Suppressor macrophage (primary cell): ENCODE measurements at regions not wholly inside any gene's neighbourhood (a gene's known extent, or its start where the extent isn't known, plus 50 kb on each side); places are given as distances from the start of the nearest gene placed in this dataset.
"Not testable (repeated sequence)": the region's sequence is repeated elsewhere in the genome, so short reads cannot be mapped to it uniquely, and the experiment has no call there.

Source experiments
- DNase-seq, 4 experiments: peaks; one replicate each; pipeline ENCODE4 v3.0.0-alpha.2; 2020 to 2022

DNA sequence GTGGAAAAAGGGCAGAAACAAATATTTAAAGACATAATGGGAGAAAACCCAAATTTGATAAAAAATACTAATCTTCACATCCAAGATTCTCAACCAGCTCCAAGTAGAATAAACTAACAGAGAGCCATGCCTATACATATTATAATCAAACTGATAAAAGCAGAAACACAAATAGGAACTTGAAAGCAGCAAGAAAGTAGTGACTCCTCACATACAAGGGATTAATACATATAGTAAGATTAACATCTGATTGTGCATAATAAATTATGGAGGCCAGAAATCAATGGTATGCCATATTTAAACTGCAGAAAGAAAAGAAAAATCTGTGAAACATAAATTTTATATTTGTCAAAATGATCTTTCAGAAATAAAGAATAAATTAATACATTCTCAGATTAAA, 454.3 kb upstream of the PCDH10 start:
- DNase-seq = no peak

DNA sequence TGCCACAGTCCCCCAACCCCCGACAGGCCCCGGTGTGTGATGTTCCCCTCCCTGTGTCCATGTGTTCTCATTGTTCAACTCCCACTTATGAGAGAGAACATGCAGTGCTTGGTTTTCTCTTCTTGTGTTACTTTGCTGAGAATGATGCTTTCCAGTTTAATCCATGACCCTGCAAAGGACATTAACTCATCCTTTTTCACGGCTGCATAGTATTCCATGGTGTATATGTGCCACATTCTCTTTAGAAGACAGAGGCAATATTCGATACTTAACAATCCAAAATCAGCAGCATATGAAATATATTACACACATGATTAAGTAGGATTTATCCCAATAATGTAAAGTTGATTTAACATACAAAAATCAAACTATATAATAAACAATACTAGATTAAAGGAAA, 451.6 kb upstream of the PCDH10 start:
- not testable (repeated sequence) for DNase-seq

DNA sequence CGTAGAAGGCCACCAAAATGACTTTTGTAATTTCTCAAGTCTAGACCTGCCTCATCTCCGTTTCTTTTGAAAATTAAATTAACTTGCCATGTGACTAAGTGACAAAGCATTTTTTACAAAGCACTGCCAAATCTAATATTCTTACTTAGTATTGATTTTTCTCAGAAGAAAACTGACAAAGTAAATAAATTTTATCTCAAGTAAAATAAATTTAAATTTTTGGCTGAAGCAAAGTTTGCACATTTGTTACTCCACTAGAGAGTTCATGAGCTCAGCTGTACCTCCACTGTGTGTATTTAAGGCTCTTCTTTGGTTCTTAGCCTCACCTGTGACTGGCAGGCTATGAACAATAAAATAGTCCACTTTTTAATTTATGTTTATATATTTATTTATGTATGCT, 441.1 kb upstream of the PCDH10 start:
- no peak for DNase-seq

DNA sequence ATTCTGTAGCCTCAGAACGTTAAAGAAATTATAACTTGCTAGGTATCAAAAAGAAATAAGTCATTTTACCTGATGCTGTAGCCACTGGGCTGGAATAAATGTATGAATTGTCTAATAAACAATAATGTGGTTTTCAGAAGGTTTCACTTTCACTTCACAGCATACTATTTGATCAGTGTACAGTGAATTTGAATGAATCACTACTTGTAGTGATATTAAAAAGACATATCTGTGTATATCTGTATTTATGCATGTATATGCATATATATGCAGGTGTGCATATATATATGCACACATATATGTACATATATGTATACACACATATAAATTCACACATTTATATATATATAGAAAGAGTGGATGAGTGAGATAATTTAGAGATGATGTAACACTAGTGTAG, 440.0 kb upstream of the PCDH10 start:
- no peak for DNase-seq

DNA sequence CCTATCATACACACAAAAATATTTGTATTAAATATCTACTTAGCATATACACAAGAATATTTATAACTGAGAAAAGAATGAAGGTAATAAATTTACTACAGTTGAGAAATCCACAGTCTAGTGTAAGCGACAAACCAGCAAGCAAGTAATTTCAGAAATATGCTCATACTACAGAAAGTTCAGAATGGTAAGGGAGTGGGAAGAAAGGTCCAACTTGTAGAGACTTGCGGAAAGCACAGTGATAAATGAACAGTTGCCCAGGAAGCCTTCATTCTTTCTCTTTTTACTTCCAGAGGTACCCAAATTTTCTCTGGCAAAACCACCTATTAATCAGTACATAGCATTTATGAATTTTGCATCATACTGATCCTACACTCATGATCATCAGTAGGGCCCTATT, 438.1 kb upstream of the PCDH10 start:
- no peak for DNase-seq

DNA sequence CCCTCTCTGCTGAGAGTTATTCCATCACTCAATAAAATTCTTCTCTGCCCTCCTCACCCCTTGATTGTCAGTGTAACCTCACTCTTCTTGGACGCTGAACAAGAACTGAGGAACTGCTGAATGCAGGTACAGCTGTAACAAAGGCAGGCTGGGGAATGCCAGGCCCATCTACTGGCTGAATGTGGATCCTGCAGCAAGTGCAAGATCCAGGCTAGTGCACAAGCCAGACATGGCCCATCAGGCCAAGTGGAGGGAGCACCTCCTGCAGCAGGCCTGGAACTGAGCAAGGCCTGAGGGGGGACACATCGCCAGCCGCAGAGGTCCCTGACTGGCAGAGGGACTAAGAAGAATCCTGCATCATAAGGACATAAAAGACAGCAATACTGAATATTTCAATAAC, 411.8 kb upstream of the PCDH10 start:
- no peak for DNase-seq

DNA sequence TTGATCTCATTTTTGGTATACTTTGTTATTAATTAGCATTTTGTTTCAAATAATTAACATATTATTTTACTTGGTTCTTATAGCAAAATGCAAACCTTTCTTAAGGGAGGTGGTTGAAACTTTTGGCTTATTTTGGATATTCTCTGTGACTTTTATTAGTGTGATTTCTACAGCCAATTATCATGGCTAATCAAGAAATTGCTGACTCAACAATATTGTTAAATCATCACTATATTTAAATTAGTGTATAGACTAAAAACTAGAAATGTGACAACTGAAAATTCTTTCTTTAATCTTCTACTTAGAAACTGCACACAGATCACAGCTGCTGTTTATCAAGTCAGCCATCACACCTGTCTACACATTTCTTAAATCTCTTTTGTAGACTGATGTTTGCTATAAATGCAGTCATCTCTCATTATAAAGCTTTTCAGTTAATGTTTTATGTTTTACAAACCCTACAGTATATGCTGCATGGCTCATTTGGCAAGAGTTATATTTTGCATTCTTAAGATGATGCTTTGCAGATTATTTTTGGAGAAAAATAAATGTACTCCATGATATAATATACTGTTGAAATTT, 389.8 kb upstream of the PCDH10 start:
- DNase-seq = no peak

DNA sequence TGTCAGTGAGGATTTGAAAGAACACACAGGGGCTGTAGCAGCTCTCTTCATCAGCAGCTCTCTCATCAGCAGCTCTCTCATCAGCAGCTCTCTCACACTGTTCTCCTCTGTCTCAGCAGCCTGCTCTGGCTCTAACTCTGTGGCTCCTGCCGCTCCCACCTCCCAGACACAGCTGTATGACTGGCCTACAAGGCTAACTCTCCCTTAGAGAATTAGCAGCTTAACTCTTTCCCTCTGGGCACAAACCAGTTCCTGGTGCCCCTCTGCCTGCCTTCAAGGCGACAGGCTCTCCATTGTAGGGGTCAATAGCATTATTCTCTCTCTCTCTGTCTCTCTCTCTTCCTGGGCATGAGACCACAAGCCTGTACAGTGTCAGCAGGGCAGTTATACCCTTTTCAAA, 385.6 kb upstream of the PCDH10 start:
- DNase-seq = no peak

DNA sequence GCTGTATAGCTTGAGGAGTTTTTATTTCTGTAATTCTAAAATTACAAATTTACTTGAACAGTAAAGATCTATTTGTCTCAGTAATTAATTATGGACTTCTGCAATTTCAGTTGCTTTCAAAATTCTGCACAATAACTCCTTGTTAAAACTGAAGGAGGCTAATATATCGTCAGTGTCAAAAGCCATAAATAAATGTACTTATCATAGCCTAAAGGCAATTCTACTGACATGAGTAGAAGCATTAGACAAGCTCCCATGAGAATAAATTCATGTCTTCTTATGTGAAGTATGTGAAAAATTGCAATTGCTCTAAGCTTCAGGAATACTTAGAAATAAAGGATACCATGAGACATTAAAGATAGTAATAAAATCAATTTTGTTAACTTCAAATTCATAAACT, 381.2 kb upstream of the PCDH10 start:
- DNase-seq = no peak

DNA sequence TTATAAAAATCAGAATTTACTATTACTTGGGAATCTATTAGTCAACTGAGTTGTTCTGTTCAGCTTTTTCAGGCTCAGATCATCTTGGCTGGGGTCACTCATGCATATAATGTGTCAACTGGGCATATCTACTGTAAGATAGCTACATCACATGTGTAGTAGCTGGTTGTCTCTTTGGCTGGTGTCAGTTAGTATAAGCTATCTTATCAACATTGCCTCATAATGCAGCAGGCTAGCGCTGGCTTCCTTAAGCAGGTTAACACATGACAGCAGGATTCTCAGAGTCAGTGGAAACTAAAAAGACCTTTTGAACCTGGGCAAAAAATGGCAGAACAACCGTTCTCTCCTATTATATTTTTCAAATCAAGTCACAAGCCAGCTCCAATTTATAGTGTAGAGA, 378.3 kb upstream of the PCDH10 start:
- DNase-seq = no peak

DNA sequence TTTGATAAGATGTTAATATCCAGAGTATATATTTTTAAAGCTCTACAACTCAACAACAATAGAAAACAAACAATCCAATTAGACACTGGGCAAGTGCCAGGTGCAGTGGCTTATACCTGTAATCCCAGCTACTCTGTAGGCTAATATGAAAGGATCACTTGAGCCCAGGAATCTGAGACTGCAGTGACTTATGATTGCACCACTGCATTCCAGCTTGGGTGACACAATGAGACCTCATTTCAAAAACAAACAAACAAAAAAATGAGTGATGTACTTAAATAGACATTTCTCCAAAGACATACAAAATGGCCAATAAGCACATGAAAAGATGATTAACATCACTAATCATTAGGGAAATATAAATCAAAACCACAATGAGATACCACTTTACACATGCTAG, 356.8 kb upstream of the PCDH10 start:
- no peak for DNase-seq

DNA sequence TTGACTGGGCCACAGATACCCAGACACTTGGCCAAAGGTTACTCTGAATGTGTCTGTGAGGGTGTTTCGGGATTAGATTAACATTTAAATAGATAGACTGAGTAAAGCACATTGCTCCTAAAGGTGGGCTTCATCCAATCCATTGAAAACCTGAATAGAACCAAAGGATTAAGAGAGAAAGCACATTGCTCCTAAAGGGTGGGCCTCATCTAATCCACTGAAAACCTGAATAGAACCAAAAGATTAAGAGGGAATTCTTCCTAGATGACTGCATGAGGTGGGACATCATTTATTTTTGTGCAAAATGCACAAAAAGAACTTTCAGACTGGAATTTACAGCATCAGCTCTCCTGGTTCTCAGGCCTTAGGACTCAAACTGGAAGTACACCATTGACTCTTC, 351.2 kb upstream of the PCDH10 start:
- no peak for DNase-seq

DNA sequence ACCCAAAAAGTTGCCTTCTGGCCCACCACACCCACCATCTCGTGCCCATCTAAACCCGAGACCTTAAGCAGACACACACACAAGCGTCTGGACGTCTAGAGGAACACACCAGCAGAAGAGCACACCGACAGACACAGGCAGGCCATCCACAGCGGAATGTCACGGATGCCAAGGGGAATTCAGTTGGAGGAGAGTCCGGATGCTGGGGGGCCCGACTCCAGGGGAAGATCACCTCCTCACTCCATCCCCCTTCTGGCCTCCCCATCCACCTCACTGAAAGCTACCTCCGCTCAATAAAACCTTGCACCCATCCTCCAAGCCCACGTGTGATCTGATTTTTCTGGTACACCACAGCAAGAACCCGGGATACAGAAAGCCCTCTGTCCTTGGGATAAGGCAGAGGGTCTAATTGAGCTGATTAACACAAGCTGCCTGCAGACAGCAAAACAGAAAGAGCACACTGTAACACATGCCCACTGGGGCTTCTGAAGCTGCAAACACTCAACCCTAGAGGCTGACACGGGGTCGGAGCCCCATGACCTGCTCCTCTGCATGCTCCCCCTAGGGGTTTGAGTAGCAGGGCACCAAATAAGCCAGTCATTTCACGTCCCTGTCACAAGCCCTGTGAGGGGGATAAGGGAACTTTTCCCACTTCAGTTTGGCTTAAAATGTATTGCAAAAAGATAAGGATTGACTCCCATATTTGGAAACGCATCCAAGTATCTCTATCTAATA, 339.6 kb upstream of the PCDH10 start:
- no peak for DNase-seq

DNA sequence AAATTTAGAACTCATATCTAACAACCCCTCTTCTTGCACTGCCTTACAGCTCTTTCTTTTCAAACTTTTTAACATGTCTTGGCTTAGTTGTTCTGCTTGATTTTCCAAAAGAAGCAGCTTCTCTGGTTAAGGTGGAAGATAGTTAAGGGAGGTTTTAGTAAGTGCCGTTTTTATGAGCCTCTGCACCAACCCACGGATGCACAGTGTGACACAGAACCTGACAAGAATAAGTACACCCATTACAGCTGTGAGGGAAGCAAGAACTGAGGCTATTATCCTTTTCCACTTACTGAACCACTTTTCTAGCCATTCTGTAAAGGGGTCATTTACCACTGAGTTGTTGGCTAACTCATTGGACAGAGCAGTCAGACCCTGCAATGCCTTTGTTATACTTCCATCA, 336.0 kb upstream of the PCDH10 start:
- DNase-seq = not testable (repeated sequence)

DNA sequence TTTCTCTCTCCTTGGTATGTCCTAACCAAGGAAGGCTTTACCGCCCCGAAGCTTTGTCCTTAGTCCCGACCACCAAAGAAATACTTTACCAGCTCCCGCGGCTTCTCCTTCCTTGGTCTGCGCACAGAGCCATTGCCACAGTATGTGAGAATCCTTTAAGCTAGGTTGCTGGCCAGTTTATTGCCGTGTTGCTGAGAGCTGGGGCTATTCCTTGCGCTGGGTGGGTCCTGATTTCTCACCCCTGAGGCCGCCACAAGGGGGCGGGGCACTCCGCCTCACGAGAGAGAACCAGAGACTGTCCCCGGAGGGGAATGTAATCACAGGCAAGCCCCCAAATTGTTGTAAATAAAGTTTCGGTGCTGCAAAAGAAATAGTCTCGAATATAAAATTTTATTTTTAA, 331.0 kb upstream of the PCDH10 start:
- DNase-seq = no peak

DNA sequence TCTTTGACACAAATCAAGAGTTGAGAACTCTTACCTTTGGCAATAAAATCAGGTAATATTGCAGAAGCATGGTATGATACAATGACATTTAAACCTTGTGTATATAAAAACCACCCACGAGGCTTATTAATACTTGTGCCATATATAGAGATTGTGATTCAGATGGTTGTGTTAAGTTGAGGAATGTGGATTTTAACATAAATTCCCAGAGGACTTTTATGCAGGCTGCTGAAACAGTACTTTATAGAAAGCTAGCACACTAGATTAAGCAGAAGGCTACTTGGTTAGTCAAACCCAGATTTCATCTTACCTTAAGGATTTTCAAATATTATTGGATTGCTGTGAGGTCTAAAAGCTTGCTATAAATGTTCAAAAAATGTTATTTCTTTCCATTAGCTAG, 325.7 kb upstream of the PCDH10 start:
- no peak for DNase-seq

DNA sequence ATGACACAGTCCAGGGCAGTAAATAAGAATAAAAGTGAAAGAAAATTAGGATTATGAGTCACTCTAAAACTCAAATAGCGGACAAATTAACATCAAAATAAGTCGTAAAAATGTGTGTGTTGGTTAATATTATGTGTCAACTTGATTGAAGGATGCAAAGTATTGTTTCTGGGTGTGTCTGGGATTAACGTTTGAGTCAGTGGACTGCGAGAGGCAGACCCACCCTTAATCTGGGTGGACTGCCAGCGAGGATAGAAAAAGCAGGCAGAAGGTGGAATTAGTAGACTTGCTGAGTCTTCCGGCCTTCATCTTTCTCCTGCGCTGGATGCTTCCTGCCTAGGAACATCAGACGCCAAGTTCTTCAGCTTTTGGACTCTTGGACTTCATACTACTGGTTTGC, 324.3 kb upstream of the PCDH10 start:
- DNase-seq = no peak

DNA sequence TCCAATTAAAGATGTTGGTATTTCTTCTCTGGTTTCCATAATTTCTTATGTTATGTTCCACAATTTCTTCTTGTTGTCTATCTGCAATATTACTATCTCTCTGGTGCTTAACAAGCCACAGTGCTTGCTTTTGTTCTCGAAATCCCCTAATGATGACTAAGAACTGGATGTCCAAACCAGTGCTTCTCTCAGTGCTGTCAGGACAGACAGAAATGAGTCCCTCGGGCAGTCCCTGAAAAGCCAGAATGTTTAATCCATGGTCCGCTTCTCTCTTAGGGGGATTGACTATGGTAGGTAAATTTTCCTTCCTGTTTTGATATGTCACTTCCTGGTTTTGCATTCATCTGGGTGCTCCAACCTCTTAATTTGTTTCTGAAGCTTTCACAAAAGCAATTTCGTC, 321.6 kb upstream of the PCDH10 start:
- DNase-seq = no peak

DNA sequence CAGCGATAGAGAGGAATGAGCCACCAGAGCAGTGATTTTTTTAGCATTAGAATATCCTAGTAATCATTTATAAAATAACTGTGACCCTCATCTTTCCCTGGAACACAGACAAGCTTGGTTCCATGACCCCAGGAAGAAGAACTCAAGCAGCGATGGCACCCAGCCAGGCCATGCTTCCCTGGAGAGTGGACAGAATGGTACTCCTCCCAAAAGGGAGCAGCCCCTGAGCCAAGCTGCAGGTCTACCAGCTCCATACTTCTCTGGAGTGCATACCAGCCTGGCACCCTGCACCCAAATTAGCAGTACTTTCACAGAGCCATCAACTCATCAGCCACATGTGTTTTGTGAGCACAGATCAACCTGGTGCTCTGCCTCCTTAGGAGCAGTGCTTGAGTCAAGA, 310.9 kb upstream of the PCDH10 start:
- DNase-seq = no peak

DNA sequence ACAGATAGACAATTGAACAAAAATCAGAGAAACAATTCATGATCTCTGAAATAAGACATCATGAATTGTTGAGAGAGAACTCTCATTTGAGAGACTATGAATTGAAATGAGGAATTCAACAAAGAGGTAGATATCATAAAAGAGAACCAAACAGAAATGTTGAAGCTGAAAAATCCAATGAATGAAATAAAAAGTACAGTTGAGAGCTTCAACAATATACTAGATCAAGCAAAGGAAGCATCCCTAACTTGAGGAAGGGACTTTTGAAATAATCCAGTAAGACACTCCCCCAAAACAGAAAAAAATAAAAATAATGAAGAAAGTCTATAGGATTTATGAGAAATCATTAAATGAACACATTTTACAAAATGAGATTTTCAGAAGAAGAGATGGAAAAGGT, 310.0 kb upstream of the PCDH10 start:
- DNase-seq = no peak

DNA sequence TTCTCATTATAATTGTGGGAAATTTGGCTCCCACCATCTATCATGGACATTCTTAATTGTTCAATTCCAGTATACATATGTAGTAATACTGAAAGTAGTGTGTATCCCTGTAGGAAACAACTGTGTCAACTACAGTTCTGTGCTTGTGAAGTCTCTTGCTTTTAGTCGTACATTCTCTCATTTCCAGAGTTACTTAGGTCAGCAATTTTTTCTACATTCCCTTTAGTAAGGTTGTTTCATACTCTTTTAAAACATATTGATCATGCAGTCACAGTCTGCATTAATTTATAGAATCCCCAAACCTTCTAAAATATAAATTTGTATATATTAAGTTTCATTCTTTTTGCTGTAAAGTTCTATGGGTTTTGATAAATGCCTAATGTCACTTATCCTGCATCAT, 289.2 kb upstream of the PCDH10 start:
- no peak for DNase-seq

DNA sequence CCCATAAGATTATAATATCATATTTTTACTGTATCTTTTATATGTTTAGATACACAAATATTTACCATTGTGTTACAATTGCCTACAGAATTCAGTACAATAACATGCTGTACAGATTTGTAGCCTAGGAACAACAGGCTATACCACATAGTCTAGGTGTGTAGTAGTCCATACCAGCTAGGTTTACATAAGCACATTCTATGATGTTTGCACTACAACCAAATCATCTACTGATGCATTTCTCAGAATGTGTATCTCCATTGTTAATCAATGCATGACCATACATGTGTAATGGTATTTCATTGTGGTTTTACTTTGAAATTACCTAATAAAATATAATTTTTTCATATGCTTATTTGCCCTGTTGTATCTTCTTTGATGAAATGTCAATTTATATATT, 288.1 kb upstream of the PCDH10 start:
- no peak for DNase-seq

DNA sequence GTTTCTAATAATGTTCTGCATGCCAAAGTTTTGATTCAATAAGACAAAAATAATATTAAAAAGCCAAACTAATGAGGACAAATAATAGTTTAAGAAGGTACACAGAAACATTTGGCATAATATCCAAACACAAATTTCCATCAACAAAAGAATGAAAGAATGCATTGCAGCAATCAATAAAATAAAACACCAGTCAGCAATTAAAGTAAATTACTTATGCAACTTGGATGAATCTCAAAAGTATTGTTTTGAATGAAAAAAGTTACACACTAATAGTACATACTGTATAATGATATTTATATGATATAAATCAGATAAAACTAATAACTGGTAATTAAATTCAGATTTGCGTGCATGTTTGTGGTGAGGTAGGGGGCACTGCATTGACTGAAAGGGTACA, 285.5 kb upstream of the PCDH10 start:
- no peak for DNase-seq

DNA sequence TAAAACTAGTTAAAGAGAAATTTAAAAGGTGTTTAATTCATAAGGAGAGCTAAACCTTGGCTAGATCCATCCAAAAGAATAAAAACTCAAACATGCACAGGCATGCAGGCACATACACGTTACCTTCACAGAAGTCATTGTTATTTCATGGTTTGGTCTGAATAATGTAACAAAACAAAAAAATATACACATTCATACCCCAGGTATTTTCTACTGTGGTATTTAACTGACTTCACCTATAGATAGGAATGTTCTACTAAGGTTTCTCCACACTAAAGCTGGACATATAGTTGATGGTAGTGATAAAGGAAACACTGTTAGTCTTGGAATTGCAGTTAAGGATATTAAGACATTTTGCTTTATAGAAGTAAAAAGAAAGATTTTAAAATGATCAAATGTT, 283.6 kb upstream of the PCDH10 start:
- DNase-seq = no peak

DNA sequence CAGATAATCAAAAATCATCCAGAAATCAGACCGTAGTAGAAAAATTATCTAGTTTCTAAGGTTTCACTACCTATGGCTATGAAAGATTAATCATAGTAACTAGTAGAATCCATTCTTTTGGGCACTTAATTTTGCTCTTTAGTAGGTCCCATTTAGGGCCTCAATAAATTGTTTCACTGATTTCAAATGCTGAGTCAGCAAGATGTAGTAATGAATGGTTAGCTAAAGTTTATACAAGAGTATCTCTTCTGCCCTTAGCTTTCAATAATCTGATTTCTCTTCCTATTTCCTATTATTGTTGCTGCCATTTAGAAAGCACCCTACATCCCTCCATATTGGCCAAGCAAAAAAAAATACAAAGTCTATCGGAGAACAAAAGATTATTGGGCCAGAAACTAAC, 283.2 kb upstream of the PCDH10 start:
- no peak for DNase-seq
